HG03439 (cell line): ENCODE measurements at regions not wholly inside any gene's neighbourhood (a gene's known extent, or its start where the extent isn't known, plus 50 kb on each side); places are given as distances from the start of the nearest gene placed in this dataset.
"Not testable (repeated sequence)": the region's sequence is repeated elsewhere in the genome, so short reads cannot be mapped to it uniquely, and the experiment has no call there.

Source experiments
- ATAC-seq: cut with Tn5 transposase; IDR thresholded peaks from one replicate; pipeline ENCODE4 v1.9.1; 2021; ENCODE audit warnings: mild to moderate bottlenecking, moderate library complexity; ENCODE audit not compliant: unreplicated experiment

- ATAC-seq = not testable (repeated sequence)
Measured at GRCh38 chr9:41771693-41772092, 357.5 kb downstream of the CNTNAP3B start.

- not testable (repeated sequence) for ATAC-seq
Measured at GRCh38 chr9:41754822-41755221, 374.4 kb downstream of the CNTNAP3B start.

- not testable (repeated sequence) for ATAC-seq
Measured at GRCh38 chr9:41754403-41754802, 374.8 kb downstream of the CNTNAP3B start.

- not testable (repeated sequence) for ATAC-seq
Measured at GRCh38 chr9:41741897-41742296, 387.3 kb downstream of the CNTNAP3B start.

GRCh38 chr9:41741173-41741572 is 388.1 kb downstream of the CNTNAP3B start:
- ATAC-seq = not testable (repeated sequence)

- not testable (repeated sequence) for ATAC-seq
Measured at GRCh38 chr9:41738681-41739080, 390.5 kb downstream of the CNTNAP3B start.

GRCh38 chr9:41699190-41699589 is 430.0 kb downstream of the CNTNAP3B start:
- not testable (repeated sequence) for ATAC-seq

GRCh38 chr9:41697080-41697479 is 432.1 kb downstream of the CNTNAP3B start:
- ATAC-seq = not testable (repeated sequence)

GRCh38 chr9:41679312-41679711 is 449.9 kb downstream of the CNTNAP3B start:
- ATAC-seq = not testable (repeated sequence)

GRCh38 chr9:41663497-41664036 is 465.7 kb downstream of the CNTNAP3B start:
- not testable (repeated sequence) for ATAC-seq

- not testable (repeated sequence) for ATAC-seq
Measured at GRCh38 chr9:41658706-41659105, 469.6 kb upstream of the ZNG1F start.

GRCh38 chr9:41658116-41658515 is 469.0 kb upstream of the ZNG1F start:
- not testable (repeated sequence) for ATAC-seq

GRCh38 chr9:41657141-41657540 is 468.0 kb upstream of the ZNG1F start:
- not testable (repeated sequence) for ATAC-seq

- not testable (repeated sequence) for ATAC-seq
Measured at GRCh38 chr9:41655071-41655554, 466.0 kb upstream of the ZNG1F start.

- not testable (repeated sequence) for ATAC-seq
Measured at GRCh38 chr9:41654349-41654748, 465.2 kb upstream of the ZNG1F start.

- ATAC-seq = not testable (repeated sequence)
Measured at GRCh38 chr9:41653560-41654340, 464.6 kb upstream of the ZNG1F start.

GRCh38 chr9:41652800-41653199 is 463.7 kb upstream of the ZNG1F start:
- not testable (repeated sequence) for ATAC-seq

GRCh38 chr9:41652100-41652713 is 463.1 kb upstream of the ZNG1F start:
- ATAC-seq = not testable (repeated sequence)

GRCh38 chr9:41650086-41650485 is 461.0 kb upstream of the ZNG1F start:
- not testable (repeated sequence) for ATAC-seq

GRCh38 chr9:41648564-41648963 is 459.4 kb upstream of the ZNG1F start:
- not testable (repeated sequence) for ATAC-seq

- ATAC-seq = not testable (repeated sequence)
Measured at GRCh38 chr9:41646246-41646645, 457.1 kb upstream of the ZNG1F start.
